AG04450 (cell line): ENCODE measurements at regions not wholly inside any gene's neighbourhood (a gene's known extent, or its start where the extent isn't known, plus 50 kb on each side); places are given as distances from the start of the nearest gene placed in this dataset.

ENCODE experiments used
- CTCF ChIA-PET: fragments of 300-600, 350-600 bp; formaldehyde crosslinking; extraction: SDS; loops from one replicate; lab custom pipeline; 2022; ENCODE audit warnings: antibody characterized with exemption, inconsistent platforms; lab: Charles Lee
- POLR2A ChIA-PET: fragments of 350-600 bp; formaldehyde crosslinking; extraction: SDS; loops from one replicate; lab custom pipeline; 2021; ENCODE audit warnings: antibody characterized with exemption, inconsistent platforms; lab: Yijun Ruan, JAX
- DNase-seq: peaks from one replicate; pipeline ENCODE4 v3.0.0-alpha.2; 2011; ENCODE audit warnings: low read depth, low spot score
- H3K27ac ChIP-seq: one replicate; pipeline ENCODE4 v1.5.1; 2012; ENCODE audit warnings: low read depth, low read length, control low read depth
- H3K27me3 ChIP-seq: one replicate; pipeline ENCODE4 v1.6.0; 2012; ENCODE audit warnings: low read length; ENCODE audit not compliant: control insufficient read depth, insufficient read depth
- H3K4me3 ChIP-seq: 2 replicates; pipeline ENCODE4 v1.5.1; 2011; ENCODE audit warnings: mild to moderate bottlenecking, low read depth, low read length, control low read depth
- H3K9me3 ChIP-seq: 2 replicates; pipeline ENCODE4 v1.5.1; 2012; ENCODE audit warnings: low read length; ENCODE audit not compliant: control insufficient read depth, insufficient read depth
- TF ChIP-seq, protein P1 (sequence below): IDR thresholded peaks from 2 replicates; pipeline ENCODE4 v1.5.1; 2011; ENCODE audit warnings: low read depth, low read length, control low read depth, inconsistent platforms

- POLR2A ChIA-PET, result no interaction called here
- H3K27me3 ChIP-seq, result no peaks in the 10 kb centered on the region
- TF ChIP-seq, protein P1, sequence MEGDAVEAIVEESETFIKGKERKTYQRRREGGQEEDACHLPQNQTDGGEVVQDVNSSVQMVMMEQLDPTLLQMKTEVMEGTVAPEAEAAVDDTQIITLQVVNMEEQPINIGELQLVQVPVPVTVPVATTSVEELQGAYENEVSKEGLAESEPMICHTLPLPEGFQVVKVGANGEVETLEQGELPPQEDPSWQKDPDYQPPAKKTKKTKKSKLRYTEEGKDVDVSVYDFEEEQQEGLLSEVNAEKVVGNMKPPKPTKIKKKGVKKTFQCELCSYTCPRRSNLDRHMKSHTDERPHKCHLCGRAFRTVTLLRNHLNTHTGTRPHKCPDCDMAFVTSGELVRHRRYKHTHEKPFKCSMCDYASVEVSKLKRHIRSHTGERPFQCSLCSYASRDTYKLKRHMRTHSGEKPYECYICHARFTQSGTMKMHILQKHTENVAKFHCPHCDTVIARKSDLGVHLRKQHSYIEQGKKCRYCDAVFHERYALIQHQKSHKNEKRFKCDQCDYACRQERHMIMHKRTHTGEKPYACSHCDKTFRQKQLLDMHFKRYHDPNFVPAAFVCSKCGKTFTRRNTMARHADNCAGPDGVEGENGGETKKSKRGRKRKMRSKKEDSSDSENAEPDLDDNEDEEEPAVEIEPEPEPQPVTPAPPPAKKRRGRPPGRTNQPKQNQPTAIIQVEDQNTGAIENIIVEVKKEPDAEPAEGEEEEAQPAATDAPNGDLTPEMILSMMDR, result no peak
- H3K9me3 ChIP-seq, result no peaks in the 10 kb centered on the region
- CTCF ChIA-PET, result interaction anchor here (1.1 kb wide), 1 partner anchor 10 kb away, joined by 4 read pairs; no protein-coding TSS in a partner anchor
- no peak overlapping the region for H3K27ac ChIP-seq
- no peak for DNase-seq
- H3K4me3 ChIP-seq, result no peak overlapping the region
These were observed 641.8 kb downstream of the NTRK3 start for GRCh38 chr15:87614704-87615103.

DNA sequence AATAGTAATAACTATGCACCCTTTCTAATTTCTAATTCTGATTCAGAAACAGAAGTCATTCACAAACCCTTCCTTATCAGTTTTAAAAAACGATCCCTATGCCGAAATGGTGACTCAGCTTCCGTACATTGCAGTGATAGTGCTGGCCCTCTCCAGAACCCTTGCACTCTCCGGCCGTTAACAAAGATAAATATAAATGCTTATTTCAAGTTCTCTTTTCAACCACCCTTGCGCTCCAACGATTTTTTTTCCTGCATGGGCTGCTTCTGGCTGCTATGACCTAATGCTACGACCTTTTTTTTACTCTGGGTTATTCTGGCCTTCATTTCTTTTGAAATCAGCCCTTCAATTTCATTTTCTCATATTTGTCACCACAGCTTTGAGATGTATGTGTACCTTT, 646.2 kb downstream of the NTRK3 start:
- no peak for DNase-seq
- no peak overlapping the region for H3K4me3 ChIP-seq
- CTCF ChIA-PET, result no interaction called here
- H3K9me3 ChIP-seq, result no peaks in the 10 kb centered on the region
- TF ChIP-seq, protein P1, result no peak
- H3K27me3 ChIP-seq, result no peaks in the 10 kb centered on the region
- POLR2A ChIA-PET, result no interaction called here
- peak overlapping the region; percentile 66 for H3K27ac ChIP-seq

GRCh38 chr15:87609894-87610293, 646.6 kb downstream of the NTRK3 start:
- no peaks in the 10 kb centered on the region for H3K9me3 ChIP-seq
- DNase-seq, result no peak
- no peaks in the 10 kb centered on the region for H3K27me3 ChIP-seq
- POLR2A ChIA-PET, result no interaction called here
- TF ChIP-seq, protein P1, result no peak
- H3K27ac ChIP-seq, result peak overlapping the region; percentile 66
- no peak overlapping the region for H3K4me3 ChIP-seq
- CTCF ChIA-PET, result no interaction called here

GRCh38 chr15:87609474-87609873, 647.1 kb downstream of the NTRK3 start:
- CTCF ChIA-PET, result no interaction called here
- DNase-seq, result peak; percentile 87
- H3K4me3 ChIP-seq, result no peak overlapping the region
- H3K27ac ChIP-seq, result peak overlapping the region; percentile 66
- no peaks in the 10 kb centered on the region for H3K9me3 ChIP-seq
- POLR2A ChIA-PET, result interaction anchor here (0.6 kb wide), 1 partner anchor 13 kb away, joined by 4 read pairs; no protein-coding TSS in a partner anchor
- TF ChIP-seq, protein P1, result no peak
- no peaks in the 10 kb centered on the region for H3K27me3 ChIP-seq

GRCh38 chr15:87608238-87609028, 648.1 kb downstream of the NTRK3 start:
- ChIA-PET POLR2A (interaction anchor here (0.6 kb wide), 1 partner anchor 12 kb away, joined by 4 read pairs; no protein-coding TSS in a partner anchor), CTCF (no interaction called here)
- Histone ChIP-seq H3K27me3 (no peaks in the 10 kb centered on the region), H3K9me3 (no peaks in the 10 kb centered on the region), H3K27ac (no peak overlapping the region), H3K4me3 (no peak overlapping the region)
- no peak for DNase-seq
- TF ChIP-seq, protein P1, result no peak
